Muscle of arm (tissue), 1 donor: ENCODE measurements at regions not wholly inside any gene's neighbourhood (a gene's known extent, or its start where the extent isn't known, plus 50 kb on each side); places are given as distances from the start of the nearest gene placed in this dataset.

ENCODE experiments used
- DNase-seq: peaks from one replicate; pipeline ENCODE4 v3.0.0-alpha.2; 2013

DNA sequence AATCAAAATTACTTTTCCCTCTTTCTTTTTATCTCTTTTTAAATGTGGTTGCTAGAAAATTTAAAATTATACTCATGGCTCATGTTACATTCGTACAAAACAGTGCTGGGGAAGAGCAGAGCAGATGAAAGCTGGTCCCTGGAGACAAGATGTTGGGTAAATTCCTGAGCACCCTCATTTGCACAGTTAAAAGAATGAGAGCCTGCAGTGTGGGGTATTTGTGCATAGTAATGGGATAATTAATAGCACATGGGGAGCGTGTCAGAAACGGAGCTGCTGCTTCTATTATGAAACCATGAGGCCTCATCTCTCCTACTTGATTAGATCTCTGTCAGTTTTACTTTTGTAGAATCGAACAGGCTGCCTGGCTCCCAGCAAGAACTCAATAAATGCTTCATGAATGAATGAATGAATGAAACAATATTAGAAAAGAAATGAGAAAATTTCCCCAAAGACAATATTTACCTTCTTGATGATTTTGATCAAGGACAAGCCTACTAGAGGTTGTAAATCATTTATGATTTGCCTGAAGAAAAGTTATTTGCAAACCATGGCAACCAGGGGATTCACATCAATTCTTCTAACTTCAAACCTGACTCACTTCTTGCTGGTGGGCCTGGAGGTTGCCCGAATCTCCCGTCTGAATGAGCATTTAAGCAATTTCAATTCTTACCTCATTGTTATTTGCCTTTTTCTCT lies 177.2 kb upstream of the TUT7 start:
- DNase-seq: no peak

DNA sequence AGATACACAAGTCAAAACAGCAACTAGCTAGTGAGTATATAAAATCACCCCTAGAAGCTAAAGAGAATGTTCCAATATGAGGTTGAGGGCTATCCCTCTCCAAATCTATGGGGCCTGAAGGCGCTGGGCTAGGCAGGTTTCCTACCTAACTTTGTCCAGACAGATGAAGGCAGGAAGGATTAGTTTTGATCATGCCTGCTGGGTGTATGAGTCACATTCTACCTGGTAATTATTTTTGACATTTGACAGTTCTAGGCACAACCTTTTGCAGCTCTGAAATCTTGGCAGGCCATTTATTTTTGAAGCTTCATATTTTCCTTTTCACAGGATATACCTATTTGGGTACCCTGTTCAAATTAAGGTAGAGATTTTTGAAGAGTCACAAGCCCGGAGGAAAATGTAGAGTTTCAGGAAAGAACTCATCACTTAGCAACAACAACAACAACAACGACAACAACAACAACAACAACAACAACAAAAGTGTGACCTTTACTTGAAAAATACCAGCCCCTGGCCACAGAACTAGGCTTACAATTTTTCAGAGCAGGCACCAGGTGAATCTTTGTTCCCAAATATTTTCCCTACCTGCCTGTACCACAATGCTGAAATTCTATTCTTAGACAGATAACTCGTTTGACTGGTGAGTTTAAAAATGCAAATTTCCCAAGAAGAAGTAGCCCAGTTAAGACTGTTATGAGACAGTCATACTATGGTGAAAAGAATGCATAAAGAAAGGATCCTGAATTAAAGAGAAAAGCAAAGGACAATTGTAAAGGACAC lies 175.5 kb upstream of the TUT7 start:
- no peak for DNase-seq

DNA sequence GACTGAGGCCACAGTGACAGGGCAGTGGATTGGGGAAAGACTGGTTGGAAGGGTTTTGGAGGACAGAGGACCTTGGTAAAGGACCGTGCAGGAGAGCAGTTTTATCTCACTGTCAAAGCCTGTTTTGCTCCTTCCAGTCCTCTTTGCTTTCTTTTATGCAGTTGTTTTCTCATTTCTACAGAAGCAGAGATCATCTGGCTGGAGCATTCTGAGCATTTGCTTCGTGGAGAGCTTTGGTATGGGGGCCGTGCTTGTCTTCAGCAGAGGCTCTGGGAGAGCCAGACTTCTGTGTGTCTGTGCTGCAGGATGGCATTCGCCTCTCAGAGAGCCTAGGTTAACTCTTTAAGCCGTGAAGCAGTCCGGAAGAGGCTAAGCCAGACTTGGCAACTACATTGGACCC lies 171.8 kb upstream of the TUT7 start:
- no peak for DNase-seq

DNA sequence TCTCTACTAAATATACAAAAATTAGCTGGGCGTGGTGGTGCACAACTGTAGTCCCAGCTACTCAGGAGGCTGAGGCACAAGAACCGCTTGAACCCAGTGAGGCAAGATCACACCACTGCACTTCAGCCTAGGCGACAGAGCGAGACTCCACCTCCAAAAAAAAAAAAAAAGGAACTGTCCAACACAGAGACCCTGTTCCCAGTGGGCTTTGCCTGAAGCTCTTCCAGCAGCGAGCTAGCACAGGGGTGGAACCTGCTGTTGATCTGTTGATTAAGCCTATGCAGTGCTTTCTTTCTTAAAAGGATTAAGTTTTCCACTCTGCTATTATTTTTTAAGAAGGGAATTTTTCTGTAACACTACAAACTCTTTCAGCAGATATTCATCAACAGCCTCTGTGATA lies 171.0 kb upstream of the TUT7 start:
- no peak for DNase-seq

DNA sequence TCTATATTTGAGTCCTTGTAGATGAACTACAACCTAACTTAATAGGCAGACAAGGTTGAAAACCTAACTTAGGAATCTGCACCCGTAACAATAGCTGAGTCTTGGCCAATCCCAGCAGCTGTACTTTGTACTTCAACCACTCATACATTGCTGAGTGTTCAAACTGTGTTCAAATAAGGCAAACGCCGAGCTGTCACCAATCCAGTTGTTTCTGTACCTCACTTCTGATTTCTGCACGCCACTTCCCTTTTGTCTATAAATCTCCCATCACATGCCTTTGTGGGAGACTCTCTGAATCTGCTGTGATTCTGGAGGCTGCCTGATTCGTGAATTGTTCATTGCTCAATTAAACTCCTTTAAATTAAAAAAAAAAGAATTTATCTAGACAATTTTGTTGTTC lies 167.8 kb upstream of the TUT7 start:
- no peak for DNase-seq

DNA sequence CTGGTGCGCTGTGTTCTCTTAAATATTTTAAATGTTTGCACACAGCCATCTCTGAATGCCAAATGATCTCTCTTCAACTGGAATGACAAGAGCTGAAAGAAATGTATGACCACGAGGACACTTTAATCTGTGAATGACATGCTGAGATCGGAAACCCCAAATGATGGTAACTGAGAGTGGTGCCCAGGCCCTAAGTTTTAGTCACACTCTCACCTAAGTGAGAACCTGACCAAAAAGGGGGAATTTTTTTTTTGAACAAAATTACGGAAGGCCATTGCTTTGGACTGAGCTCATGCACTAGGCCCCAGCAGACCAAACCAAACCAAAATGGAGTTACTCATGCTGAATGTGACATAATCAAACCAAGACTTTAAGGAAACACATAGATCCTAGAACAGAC lies 167.1 kb upstream of the TUT7 start:
- no peak for DNase-seq

DNA sequence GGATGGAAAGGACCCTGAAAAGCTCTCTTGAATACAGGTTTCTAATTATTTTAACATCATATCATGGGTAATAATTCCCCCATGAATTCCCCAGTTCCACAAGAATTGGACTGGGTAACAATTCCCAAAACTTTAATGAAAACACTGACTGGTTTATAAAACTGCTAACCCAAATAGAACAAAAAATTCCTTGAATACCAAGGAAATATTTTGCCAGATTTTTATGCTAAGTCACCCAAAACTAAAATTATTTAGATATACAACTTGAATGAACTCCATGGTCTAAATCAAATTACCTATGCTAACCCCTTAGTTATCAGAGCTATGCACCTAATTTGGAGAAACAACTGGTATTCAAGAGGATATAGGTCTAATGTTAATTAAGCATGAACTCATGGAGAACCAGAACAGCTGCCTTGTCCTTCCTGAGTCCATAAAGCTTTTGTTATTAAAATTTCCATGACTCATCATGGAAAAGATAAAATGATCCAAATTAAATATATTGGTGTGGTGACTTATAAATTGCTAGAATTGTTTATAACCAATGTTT lies 164.9 kb upstream of the TUT7 start:
- DNase-seq: no peak

DNA sequence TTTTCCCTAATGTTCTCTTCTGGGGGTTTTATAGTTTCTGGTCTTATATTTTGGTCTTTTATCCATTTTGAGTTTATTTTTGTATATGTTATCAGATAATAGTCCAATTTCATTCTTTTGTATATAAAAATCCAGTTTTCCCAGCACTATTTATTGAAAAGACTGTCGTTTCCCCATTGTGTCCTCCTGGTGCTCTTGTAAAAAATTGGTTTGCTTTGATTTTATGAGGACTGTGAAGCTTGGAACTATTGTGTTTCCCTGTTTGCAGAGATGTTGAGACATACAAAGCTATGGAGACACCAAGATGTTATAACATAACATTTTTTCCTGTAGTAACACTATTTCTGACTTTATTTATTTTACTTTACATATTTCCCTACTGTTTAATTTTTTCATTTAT lies 163.3 kb upstream of the TUT7 start:
- DNase-seq: no peak

DNA sequence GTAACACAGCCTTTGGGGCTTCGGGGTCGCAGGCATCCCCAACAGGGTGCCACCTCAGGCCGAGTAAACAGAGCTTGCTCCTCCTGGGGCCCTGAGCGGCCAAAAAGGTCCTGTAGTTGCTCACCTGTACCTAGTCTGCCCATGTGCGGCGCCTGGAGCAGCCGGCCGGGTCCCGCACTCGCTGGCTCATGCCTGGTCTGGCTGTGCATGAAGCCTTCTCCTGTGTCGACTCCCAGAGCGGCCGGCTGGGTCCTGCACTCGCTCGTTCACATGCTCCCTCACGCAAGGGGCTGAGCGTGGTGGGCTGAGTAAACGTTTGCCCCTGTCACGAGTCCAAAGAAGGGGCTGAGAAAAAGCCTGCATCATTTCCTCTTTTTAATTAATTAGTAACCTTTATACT lies 162.4 kb upstream of the TUT7 start:
- DNase-seq: no peak

DNA sequence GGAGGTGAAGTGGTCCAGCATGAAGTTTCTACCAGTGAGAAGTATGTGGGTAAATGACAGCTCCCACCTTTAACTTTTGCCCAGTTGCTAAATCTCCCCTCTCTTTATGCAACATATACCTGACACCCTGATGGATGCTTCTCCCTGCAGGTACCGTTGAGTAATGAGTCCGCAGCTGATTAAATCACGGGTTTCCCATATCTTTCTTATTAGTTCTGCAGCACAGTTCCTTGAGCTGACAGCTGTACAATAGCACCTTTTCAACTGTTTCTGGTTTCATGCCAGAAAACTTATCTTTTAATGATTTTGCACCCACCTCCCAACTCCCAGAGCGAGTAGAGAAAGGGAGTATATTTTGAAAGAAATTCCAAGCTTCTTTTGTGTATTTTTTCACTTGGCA lies 161.0 kb upstream of the TUT7 start:
- no peak for DNase-seq

DNA sequence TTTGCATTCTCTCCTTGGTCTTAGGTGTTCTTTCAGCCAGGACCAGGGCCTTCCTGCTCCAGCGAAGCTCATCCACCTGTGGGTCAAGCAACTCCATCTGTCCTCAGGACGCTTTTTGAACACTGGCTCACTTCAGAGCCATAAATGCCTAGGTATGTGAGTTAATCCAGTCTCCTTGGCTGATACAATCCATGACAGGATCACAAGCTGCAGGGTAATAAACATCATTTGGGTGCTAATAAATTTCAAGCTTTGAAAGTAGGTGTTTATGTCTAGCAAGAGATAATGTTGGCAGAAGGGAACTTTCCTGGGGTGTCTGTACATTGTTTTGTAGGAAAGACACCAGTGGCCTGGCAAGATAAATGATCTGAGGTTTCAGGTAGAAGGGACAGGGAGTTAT lies 159.2 kb upstream of the TUT7 start:
- DNase-seq: no peak

DNA sequence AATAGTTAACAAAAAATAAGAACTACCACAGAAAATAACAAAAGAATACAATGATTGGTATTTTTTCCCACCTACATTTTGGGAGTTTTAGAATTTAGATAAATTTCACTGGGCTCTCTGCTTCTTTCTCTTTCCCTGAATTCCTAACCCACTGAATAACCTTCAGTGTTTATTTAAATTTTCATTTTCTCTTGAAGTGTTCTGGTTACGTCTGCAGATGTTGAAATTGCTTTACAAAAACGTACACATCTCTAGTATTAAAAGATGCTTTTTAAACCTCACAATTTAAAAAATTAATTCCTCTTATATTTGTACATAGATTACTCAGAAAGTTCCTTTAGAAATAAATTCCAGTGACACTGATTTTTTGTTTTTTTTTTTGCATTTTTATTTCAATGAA lies 158.7 kb upstream of the TUT7 start:
- DNase-seq: no peak

DNA sequence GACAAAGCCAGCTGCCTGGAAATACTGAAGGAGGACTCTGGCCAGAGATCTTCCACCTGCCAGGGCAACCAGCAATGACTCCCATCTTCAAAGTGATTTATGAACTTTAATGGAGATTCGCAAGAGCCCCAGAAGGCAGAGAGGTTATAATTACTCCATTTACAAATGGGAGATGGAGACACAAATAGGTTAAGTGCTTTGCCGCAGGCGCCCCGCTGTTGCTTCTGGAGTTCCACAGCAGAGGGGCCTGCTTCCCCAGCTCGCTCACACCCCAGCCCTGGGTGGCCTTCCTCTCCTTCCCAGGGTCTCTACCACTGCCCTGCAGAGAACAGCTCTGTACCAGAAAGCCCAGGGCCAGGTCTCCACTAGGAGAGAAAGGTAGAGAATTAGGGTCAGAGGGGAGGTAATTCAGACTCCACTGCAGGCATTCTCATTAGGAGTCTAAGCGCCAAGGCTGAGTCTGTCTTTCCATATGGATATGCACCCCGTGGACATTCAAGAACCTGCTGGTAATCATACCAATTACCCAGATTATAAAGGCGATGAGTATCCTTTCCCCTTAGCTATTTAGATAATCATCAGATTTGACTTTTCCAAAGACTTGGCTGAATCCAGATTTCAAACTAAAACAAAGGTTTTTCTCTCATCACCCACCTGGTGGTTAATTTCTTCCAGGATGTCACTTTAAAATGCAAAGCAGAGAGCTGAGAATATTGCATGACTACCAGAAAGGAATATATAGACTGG lies 157.6 kb upstream of the TUT7 start:
- no peak for DNase-seq

DNA sequence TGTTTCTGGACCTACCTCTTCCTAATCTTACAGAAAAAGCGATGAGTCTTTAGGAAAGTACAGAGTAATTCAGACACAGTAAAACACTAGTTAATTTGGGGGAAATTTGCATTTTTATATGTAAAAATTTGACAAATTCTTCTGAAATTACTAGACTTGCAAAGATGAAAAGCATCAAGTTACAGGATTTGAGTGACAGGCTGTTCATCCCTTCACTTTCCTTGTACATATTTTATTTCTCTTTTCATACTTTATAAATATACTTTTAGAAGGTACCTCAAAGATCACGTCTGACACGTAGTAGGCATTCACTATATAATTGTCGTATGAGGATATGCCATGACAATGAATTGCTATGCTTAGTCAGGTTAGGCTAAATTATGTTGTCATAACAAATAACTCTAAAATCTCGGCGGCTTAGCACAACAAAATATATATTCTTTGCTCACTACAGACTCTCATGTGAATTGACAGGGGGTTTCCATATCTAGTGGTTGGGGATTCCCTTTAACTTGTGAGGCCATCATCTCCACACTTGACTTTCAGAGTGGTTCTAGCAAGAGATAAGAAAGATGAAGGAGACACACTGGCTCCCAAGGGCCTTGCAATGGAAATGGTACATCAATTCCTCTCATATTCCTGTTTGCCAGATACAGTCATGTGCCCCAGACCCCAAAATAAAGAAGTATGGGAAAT lies 154.1 kb upstream of the TUT7 start:
- DNase-seq: no peak

DNA sequence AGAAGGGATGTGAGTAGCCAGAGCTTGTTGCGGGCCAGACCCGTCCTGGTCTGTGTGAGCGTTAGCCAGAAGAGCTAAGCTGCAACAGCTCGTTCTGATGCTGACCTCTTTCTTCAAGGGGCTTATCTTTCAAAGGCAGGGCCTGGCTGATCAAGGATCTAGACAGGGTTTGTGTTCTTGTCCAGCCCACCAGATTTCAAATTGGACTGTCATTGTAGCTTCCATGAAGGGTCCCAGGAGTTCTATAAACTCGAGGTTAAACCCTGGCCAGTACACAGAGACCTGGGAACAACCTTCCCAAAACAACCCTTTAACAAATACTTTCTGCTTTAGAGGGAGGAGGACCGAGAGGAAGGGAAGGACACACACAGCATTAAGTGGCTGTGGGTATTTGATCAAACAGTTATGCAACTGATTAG lies 153.0 kb upstream of the TUT7 start:
- DNase-seq: peak; percentile 50

DNA sequence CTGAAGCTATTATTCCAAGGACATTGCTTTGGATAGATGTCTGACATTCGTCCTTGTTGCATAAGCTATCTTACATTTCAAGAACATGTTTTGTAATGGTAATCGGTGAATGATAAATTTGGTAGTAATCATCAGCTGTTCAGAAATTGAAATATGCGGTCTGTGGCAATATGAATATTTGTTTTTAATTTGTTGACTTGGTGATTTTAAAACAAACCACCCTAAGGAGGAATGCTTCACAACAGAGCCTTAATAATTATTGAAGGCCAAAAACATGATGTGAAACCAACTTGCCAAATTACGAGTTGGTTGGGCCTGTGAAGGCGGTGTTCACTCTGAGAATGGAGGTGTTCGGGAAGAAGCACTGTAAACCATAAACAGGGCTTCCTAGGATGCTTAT lies 149.7 kb upstream of the TUT7 start:
- no peak for DNase-seq

DNA sequence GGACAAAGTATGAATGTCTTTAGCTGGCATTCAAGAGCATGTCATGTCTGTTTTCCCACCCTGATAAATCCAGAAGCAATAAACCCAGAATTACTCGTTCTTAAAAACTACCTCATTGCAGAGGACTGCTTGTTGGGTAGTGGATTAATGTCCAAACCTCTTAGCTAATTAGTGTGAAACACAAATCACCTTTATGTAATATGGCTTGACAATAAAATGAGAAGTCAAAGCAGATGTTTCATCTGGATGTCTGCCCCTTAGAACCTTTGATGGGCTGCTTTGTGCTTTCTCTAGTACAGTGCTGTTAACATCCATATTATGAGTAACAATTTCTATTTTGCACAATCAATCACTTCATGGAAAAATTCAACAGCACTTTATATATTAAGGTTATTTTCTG lies 149.1 kb upstream of the TUT7 start:
- no peak for DNase-seq

DNA sequence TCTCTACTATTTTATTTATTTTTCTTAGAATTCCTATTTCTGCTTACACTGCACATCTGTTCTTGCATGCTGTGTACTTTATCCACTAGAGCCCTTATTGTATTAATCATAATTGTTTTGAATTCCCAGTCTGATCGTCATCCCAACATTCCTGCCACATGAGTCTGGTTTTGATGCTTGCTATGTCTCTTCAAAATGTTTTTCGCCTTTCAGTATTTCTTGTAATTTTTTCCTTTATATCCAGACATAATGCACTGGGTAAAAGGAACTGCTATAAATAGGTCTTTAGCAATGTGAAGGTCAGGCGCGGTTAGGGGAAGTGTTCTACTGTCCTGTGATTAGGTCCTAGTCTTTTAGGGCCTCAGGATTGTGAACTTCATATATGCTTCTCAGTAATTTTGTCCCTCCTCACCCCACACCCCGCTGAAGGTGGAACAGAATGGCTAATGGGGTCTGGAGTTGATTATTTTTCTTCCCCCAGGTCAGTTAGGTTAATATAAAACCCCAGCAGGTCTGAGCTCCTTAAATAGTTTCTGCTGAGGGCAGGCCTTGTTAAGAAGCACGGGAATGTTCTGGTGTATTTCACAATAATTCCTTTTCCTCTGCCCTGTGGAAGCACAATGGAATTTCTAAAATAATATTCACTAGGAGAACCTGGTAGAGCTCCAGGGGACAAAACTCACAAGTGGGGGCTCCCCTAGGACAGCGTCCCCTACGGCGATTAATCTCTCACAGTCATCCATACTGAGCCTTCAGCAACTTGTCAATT lies 146.6 kb upstream of the TUT7 start:
- peak; percentile 46 for DNase-seq

DNA sequence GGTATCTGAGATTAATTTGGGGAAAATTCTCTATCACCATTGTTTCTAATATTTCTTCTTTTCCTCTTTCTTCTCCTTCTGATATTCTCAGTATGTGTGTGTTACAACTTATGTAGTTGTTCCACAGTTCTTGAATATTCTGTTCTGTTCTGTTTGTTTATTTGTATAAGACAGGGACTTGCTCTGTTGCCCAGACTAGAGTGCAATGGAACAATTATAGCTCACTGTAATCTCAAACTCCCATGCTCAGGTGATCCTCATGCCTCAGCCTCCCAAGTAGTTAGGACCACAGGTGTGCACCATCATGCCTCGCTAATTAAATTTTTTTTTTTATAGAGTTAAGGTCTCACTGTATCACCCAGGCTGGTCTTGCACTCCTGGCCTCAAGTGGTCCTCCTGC lies 145.8 kb upstream of the TUT7 start:
- DNase-seq: no peak

DNA sequence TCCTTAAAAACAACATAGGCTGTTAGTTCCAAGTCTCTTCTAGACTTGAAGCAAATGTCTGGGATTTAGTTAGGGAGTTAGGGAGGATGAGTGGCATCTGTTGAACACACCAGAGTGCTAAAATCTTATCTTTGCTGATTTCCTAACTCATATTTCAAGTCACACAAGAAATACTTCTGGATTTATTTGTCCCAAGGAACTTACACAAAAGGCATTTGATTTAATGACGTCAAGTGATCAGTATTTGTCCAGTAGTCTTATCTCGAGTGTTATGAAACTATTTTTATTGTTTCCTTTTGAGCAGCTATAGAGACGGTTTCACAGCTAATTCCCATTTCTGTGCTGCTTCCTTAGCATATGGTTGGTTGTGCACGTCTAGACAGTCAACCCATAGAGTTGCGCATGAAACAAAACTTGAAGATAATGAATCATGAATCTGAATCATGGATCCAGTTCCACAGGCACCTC lies 140.5 kb upstream of the TUT7 start:
- no peak for DNase-seq
